SK-N-SH treated with all-trans-retinoic acid at 6 μM for 48 hours (cell line): ENCODE measurements at regions not wholly inside any gene's neighbourhood (a gene's known extent, or its start where the extent isn't known, plus 50 kb on each side); places are given as distances from the start of the nearest gene placed in this dataset.

Experiments
- ATAC-seq: fragments of 200-7000 bp; cut with Tn5 transposase; 3 replicates; pipeline ENCODE4 v1.9.1; 2020; ENCODE audit warnings: mild to moderate bottlenecking, moderate library complexity
- ARNTL ChIP-seq: fragments of 450-650 bp; formaldehyde crosslinking; IDR thresholded peaks from 2 replicates; pipeline ENCODE4 v1.5.0; 2020; ENCODE audit warnings: low read depth, mild to moderate bottlenecking, moderate library complexity, borderline replicate concordance
- BACH2 ChIP-seq: fragments of 250-450 bp; sonication (Bioruptor Pico); IDR thresholded peaks from 2 replicates; pipeline ENCODE4 v1.9.0; 2021; ENCODE audit warnings: mild to moderate bottlenecking, borderline replicate concordance
- CREB5 ChIP-seq: fragments of 250-450 bp; sonication (Bioruptor Pico); IDR thresholded peaks from 2 replicates; pipeline ENCODE4 v1.5.1; 2020; ENCODE audit warnings: low read depth, mild to moderate bottlenecking, moderate library complexity
- CSDC2 ChIP-seq: fragments of 250-450 bp; sonication (Bioruptor Pico); IDR thresholded peaks from 2 replicates; pipeline ENCODE4 v1.5.0; 2020; ENCODE audit warnings: mild to moderate bottlenecking, moderate library complexity
- CSRNP3 ChIP-seq: fragments of 250-450 bp; sonication (Bioruptor Pico); IDR thresholded peaks from 2 replicates; pipeline ENCODE4 v1.5.1; 2021; ENCODE audit warnings: mild to moderate bottlenecking, moderate library complexity
- ESRRG ChIP-seq: fragments of 250-450 bp; sonication (Bioruptor Pico); IDR thresholded peaks from 2 replicates; pipeline ENCODE4 v1.6.1; 2021; ENCODE audit warnings: mild to moderate bottlenecking
- GLIS3 ChIP-seq: fragments of 250-450 bp; sonication (Bioruptor Pico); IDR thresholded peaks from 2 replicates; pipeline ENCODE4 v1.5.0; 2020; ENCODE audit warnings: mild to moderate bottlenecking, moderate library complexity
- ISL1 ChIP-seq: fragments of 250-450 bp; sonication (Bioruptor Pico); IDR thresholded peaks from 2 replicates; pipeline ENCODE4 v2.1.2; 2022; ENCODE audit warnings: mild to moderate bottlenecking, moderate library complexity
- OSR1 ChIP-seq: fragments of 250-450 bp; sonication (Bioruptor Pico); IDR thresholded peaks from 2 replicates; pipeline ENCODE4 v1.8.0; 2022; ENCODE audit warnings: moderate library complexity, mild to moderate bottlenecking, inconsistent platforms
- PATZ1 ChIP-seq: fragments of 250-450 bp; sonication (Bioruptor Pico); IDR thresholded peaks from 2 replicates; pipeline ENCODE4 v1.8.0; 2020; ENCODE audit warnings: mild to moderate bottlenecking, moderate library complexity, borderline replicate concordance
- POU6F1 ChIP-seq: fragments of 250-450 bp; sonication (Bioruptor Pico); IDR thresholded peaks from 2 replicates; pipeline ENCODE4 v1.8.0; 2021; ENCODE audit warnings: low read depth, mild to moderate bottlenecking, moderate library complexity, borderline replicate concordance
- PPARA ChIP-seq: fragments of 250-450 bp; sonication (Bioruptor Pico); IDR thresholded peaks from 2 replicates; pipeline ENCODE4 v1.5.0; 2020; ENCODE audit warnings: mild to moderate bottlenecking, borderline replicate concordance
- RARB ChIP-seq: fragments of 250-450 bp; sonication (Bioruptor Pico); IDR thresholded peaks from 2 replicates; pipeline ENCODE4 v1.8.0; 2021; ENCODE audit warnings: mild to moderate bottlenecking, moderate library complexity
- SNAI2 ChIP-seq: fragments of 250-450 bp; sonication (Bioruptor Pico); IDR thresholded peaks from 2 replicates; pipeline ENCODE4 v1.5.0; 2020; ENCODE audit warnings: mild to moderate bottlenecking, moderate library complexity
- TCF4 ChIP-seq: fragments of 250-450 bp; sonication (Bioruptor Pico); IDR thresholded peaks from 2 replicates; pipeline ENCODE4 v1.8.0; 2021; ENCODE audit warnings: mild to moderate bottlenecking, moderate library complexity, borderline replicate concordance
- TOX ChIP-seq: fragments of 250-450 bp; sonication (Bioruptor Pico); IDR thresholded peaks from 2 replicates; pipeline ENCODE4 v1.8.0; 2021; ENCODE audit warnings: mild to moderate bottlenecking, moderate library complexity, borderline replicate concordance
- TSHZ2 ChIP-seq: fragments of 250-450 bp; sonication (Bioruptor Pico); IDR thresholded peaks from 2 replicates; pipeline ENCODE4 v1.5.0; 2020; ENCODE audit warnings: mild to moderate bottlenecking, moderate library complexity
- ZC3H10 ChIP-seq: fragments of 250-450 bp; sonication (Bioruptor Pico); IDR thresholded peaks from 2 replicates; pipeline ENCODE4 v1.5.1; 2021; ENCODE audit warnings: mild to moderate bottlenecking, moderate library complexity
- ZFP30 ChIP-seq: fragments of 450-650 bp; formaldehyde crosslinking; IDR thresholded peaks from 2 replicates; pipeline ENCODE4 v1.5.0; 2022; ENCODE audit warnings: mild to moderate bottlenecking, moderate library complexity
- ZNF70 ChIP-seq: fragments of 450-650 bp; formaldehyde crosslinking; IDR thresholded peaks from 2 replicates; pipeline ENCODE4 v1.5.0; 2020; ENCODE audit warnings: mild to moderate bottlenecking, moderate library complexity
- ZNF8 ChIP-seq: fragments of 450-650 bp; formaldehyde crosslinking; IDR thresholded peaks from 2 replicates; pipeline ENCODE4 v1.5.0; 2020; ENCODE audit warnings: mild to moderate bottlenecking, moderate library complexity

GRCh38 chr1:91171898-91172297 is 150.1 kb upstream of the ZNF644 start:
- TF ChIP-seq ZC3H10 (no peak), ISL1 (CRISPR knock-in tag) (0 out of 2 replicates have a peak, but pooled peaks have one; percentile 21)
- TF ChIP-seq, all 23 proteins: peak for 1
- ATAC-seq, result no peak

- no peak for ATAC-seq
- TF ChIP-seq ZFP30 (CRISPR knock-in tag), result no peak
- TF ChIP-seq POU6F1, result no peak
- no peak for TF ChIP-seq BACH2 (CRISPR knock-in tag)
- TF ChIP-seq ZC3H10, result no peak
- no peak for TF ChIP-seq TSHZ2 (CRISPR knock-in tag)
- TF ChIP-seq OSR1 (CRISPR knock-in tag), result no peak
- no peak for TF ChIP-seq SNAI2 (CRISPR knock-in tag)
- no peak for TF ChIP-seq GLIS3 (CRISPR knock-in tag)
- no peak for TF ChIP-seq CSRNP3
- TF ChIP-seq RARB (CRISPR knock-in tag), result no peak
- TF ChIP-seq ARNTL (CRISPR knock-in tag), result no peak
- TF ChIP-seq ZNF70 (CRISPR knock-in tag), result no peak
- TF ChIP-seq CREB5 (CRISPR knock-in tag), result no peak
- no peak for TF ChIP-seq PPARA (CRISPR knock-in tag)
- TF ChIP-seq ESRRG, result no peak
- no peak for TF ChIP-seq TCF4
- TF ChIP-seq CSDC2 (CRISPR knock-in tag), result no peak
- no peak for TF ChIP-seq TOX (CRISPR knock-in tag)
- TF ChIP-seq ZNF8, result no peak
These were observed 148.7 kb upstream of the ZNF644 start for GRCh38 chr1:91170571-91170970.

- TF ChIP-seq CSDC2 (CRISPR knock-in tag) (no peak), ESRRG (no peak), PATZ1 (CRISPR knock-in tag) (no peak), OSR1 (CRISPR knock-in tag) (no peak)
- ATAC-seq, result peak; percentile 92
These were observed 144.4 kb upstream of the ZNF644 start for GRCh38 chr1:91166106-91166712.
